ENCODE measurements at regions not wholly inside any gene's neighbourhood (a gene's known extent, or its start where the extent isn't known, plus 50 kb on each side); places are given as distances from the start of the nearest gene placed in this dataset.

DNA sequence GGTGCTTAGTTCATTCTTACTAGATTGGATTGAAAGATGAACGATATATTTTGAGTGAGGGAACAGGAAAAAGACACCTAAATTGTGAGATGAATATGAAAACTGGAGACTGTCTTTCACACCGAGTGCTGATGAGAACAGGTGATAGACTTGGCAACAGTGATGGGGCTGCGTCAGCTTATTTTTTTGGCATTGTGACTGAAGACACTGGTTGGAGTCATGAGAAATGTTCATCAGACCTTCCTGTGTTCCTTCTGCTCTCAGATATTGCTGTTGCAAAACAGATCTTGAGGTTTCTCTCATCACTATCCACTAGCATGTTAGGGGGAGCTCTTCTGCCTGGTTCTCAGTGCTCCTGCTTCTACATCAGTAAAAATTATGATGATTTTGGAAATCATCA lies 124.2 kb upstream of the KCNIP4 start:
- H3K79me2 ChIP-seq (ENCODE audit: control insufficient read depth, insufficient read depth, low read length): no peaks in the 10 kb centered on the region
- no peaks in the 10 kb centered on the region for H3K9me1 ChIP-seq (replicated peaks; ENCODE audit: control insufficient read depth, extremely low read depth, insufficient read depth, low read length)
- H3K27me3 ChIP-seq (ENCODE audit: control insufficient read depth in 2 of 2, insufficient read depth in 2 of 2, low read length in 2 of 2): no peaks in the 10 kb centered on the region
- no peaks in the 10 kb centered on the region for H3K4me1 ChIP-seq (ENCODE audit: control insufficient read depth, extremely low read depth, insufficient read depth, low read length)
- intact Hi-C loops (cut with micrococcal nuclease) (no loop called here), dilution Hi-C loops (cut with MboI; ENCODE audit: extremely low pct_ligation_motif_present, low sequenced_read_pairs) (no loop called here)
- peaks cover 6% of the 10 kb centered on the region for H3K9me3 ChIP-seq (replicated peaks; ENCODE audit: control insufficient read depth, insufficient read depth, low read length)
- H4K20me1 ChIP-seq (replicated peaks; ENCODE audit: control insufficient read depth, extremely low read depth, insufficient read depth, low read length): no peaks in the 10 kb centered on the region
- no peak overlapping the region for H3K4me3 ChIP-seq (replicated peaks in 1 of 3; ENCODE audit: insufficient read depth in 1 of 3, low read depth in 1 of 3, low read length in 3 of 3)
- no peak overlapping the region for H3K4me2 ChIP-seq (ENCODE audit: insufficient read depth, low read length)
- ChIA-PET POLR2A (no interaction called here), CTCF (interaction anchor here (1.1 kb wide), 1 partner anchor 283 kb away, joined by 3 read pairs; no protein-coding TSS in a partner anchor)
- H3K36me3 ChIP-seq (ENCODE audit: control insufficient read depth in 2 of 2, extremely low read depth in 1 of 2, insufficient read depth in 2 of 2, low read length in 2 of 2): no peaks in the 10 kb centered on the region
- FAIRE-seq (no peak), DNase-seq (ENCODE audit: low read depth, low spot score) (no peak)
- no peak overlapping the region for H3K27ac ChIP-seq (ENCODE audit: insufficient read depth, low read depth, low read length)
- no peak overlapping the region for H2AFZ ChIP-seq (ENCODE audit: low read depth, low read length)
- TF ChIP-seq, protein P1, sequence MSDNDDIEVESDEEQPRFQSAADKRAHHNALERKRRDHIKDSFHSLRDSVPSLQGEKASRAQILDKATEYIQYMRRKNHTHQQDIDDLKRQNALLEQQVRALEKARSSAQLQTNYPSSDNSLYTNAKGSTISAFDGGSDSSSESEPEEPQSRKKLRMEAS (IDR thresholded peaks at IDR 0.05; ENCODE audit: insufficient read depth, insufficient read length): no peak
- TF ChIP-seq JUN (IDR thresholded peaks at IDR 0.05; ENCODE audit: borderline replicate concordance, insufficient read depth, insufficient read length, low read depth) (no peak), EZH2 (IDR thresholded peaks at IDR 0.05; ENCODE audit: borderline replicate concordance, low read depth, low read length, severe bottlenecking) (no peak), POLR2AphosphoS5 (IDR thresholded peaks at IDR 0.05; ENCODE audit: insufficient read depth, low read depth, low read length) (no peak), GATA2 (IDR thresholded peaks at IDR 0.05; ENCODE audit: insufficient read depth, insufficient read length, low read depth, low read length) (no peak), FOS (IDR thresholded peaks at IDR 0.05; ENCODE audit: borderline replicate concordance, insufficient read depth, low read length) (no peak), POLR2A (IDR thresholded peaks at IDR 0.05; ENCODE audit: low read depth, low read length) (no peak), MYC (IDR thresholded peaks at IDR 0.05; ENCODE audit: low read depth, low read length) (no peak)
- TF ChIP-seq, protein P2, sequence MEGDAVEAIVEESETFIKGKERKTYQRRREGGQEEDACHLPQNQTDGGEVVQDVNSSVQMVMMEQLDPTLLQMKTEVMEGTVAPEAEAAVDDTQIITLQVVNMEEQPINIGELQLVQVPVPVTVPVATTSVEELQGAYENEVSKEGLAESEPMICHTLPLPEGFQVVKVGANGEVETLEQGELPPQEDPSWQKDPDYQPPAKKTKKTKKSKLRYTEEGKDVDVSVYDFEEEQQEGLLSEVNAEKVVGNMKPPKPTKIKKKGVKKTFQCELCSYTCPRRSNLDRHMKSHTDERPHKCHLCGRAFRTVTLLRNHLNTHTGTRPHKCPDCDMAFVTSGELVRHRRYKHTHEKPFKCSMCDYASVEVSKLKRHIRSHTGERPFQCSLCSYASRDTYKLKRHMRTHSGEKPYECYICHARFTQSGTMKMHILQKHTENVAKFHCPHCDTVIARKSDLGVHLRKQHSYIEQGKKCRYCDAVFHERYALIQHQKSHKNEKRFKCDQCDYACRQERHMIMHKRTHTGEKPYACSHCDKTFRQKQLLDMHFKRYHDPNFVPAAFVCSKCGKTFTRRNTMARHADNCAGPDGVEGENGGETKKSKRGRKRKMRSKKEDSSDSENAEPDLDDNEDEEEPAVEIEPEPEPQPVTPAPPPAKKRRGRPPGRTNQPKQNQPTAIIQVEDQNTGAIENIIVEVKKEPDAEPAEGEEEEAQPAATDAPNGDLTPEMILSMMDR (IDR thresholded peaks at IDR 0.05; ENCODE audit: extremely low read depth in 1 of 2, insufficient read depth in 1 of 2, low read depth in 1 of 2, low read length in 2 of 2): no peak
- no TSS peak for BruUV-seq (replicated peaks)
- H3K9ac ChIP-seq (replicated peaks; ENCODE audit: extremely low read depth, insufficient read depth, low read length): no peak overlapping the region

Measured in endothelial cell of umbilical vein (primary cell).